Fibroblast of lung (primary cell): ENCODE measurements at regions not wholly inside any gene's neighbourhood (a gene's known extent, or its start where the extent isn't known, plus 50 kb on each side); places are given as distances from the start of the nearest gene placed in this dataset.

Experiments
- DNase-seq, 2 donors: peaks; one replicate each; pipeline versions ENCODE4 v3.0.0 to v3.0.0-alpha.2; 2010; ENCODE audit warnings: low read depth in 2 of 2
- H2AFZ ChIP-seq: 2 replicates; pipeline ENCODE4 v1.5.1; 2012; ENCODE audit warnings: low read length, control low read depth, inconsistent platforms
- H3K27ac ChIP-seq: 2 replicates; pipeline ENCODE4 v1.5.1; 2011; ENCODE audit warnings: low read length, control low read depth; ENCODE audit not compliant: insufficient read depth
- H3K27me3 ChIP-seq: 2 replicates; pipeline ENCODE4 v1.5.1; 2011; ENCODE audit warnings: mild to moderate bottlenecking, low read length; ENCODE audit not compliant: control insufficient read depth, insufficient read depth
- H3K36me3 ChIP-seq: 2 replicates; pipeline ENCODE4 v1.5.1; 2011; ENCODE audit warnings: low read length; ENCODE audit not compliant: control insufficient read depth, insufficient read depth
- H3K4me1 ChIP-seq: 2 replicates; pipeline ENCODE4 v1.5.1; 2011; ENCODE audit warnings: low read length; ENCODE audit not compliant: control insufficient read depth, insufficient read depth; ENCODE audit errors: extremely low read depth
- H3K4me2 ChIP-seq: 2 replicates; pipeline ENCODE4 v1.5.1; 2011; ENCODE audit warnings: low read length, control low read depth; ENCODE audit not compliant: insufficient read depth; ENCODE audit errors: extremely low read depth
- H3K4me3 ChIP-seq, 4 experiments: fragments of 200-600 bp in 1 of 4; sonication (generic) in 1 of 4; replicated peaks in 1 of 4; 2 replicates each; pipeline ENCODE4 v1.5.1; 2011 to 2016; ENCODE audit warnings: low read length in 4 of 4, low read depth in 3 of 4, mild to moderate bottlenecking in 3 of 4, control low read depth in 2 of 4, inconsistent platforms in 1 of 4, mixed read lengths in 1 of 4; ENCODE audit not compliant: insufficient read depth in 1 of 4; ENCODE audit errors: control extremely low read depth in 1 of 4
- H3K79me2 ChIP-seq: 2 replicates; pipeline ENCODE4 v1.5.1; 2012; ENCODE audit warnings: mild to moderate bottlenecking, low read length, inconsistent platforms; ENCODE audit not compliant: control insufficient read depth, insufficient read depth
- H3K9ac ChIP-seq: 2 replicates; pipeline ENCODE4 v1.5.1; 2011; ENCODE audit warnings: mild to moderate bottlenecking, low read length, control low read depth; ENCODE audit not compliant: insufficient read depth
- H3K9me3 ChIP-seq: 2 replicates; pipeline ENCODE4 v1.5.1; 2012; ENCODE audit warnings: low read depth, low read length; ENCODE audit not compliant: control insufficient read depth, insufficient read depth
- H4K20me1 ChIP-seq: 2 replicates; pipeline ENCODE4 v1.5.1; 2011; ENCODE audit warnings: low read length; ENCODE audit not compliant: control insufficient read depth, insufficient read depth; ENCODE audit errors: extremely low read depth
- CTCF ChIP-seq, 2 donors: IDR thresholded peaks in 1 of 2; conservative IDR thresholded peaks in 1 of 2; 1 replicate in 1 of 2; 2 replicates in 1 of 2; pipeline ENCODE4 v1.5.1; 2011 to 2012; ENCODE audit warnings: low read length in 2 of 2, control low read depth in 1 of 2, inconsistent platforms in 1 of 2, low read depth in 1 of 2, mild to moderate bottlenecking in 1 of 2
- EZH2 ChIP-seq: IDR thresholded peaks from 2 replicates; pipeline ENCODE4 v1.5.1; 2012; ENCODE audit warnings: low read length, control low read depth, mild to moderate bottlenecking; ENCODE audit errors: missing control alignments

GRCh38 chr14:81982046-81982445 is 448.4 kb upstream of the SEL1L start:
- H3K36me3 ChIP-seq = no peaks in the 10 kb centered on the region
- H3K27ac ChIP-seq = no peak overlapping the region
- TF ChIP-seq CTCF (conservative IDR thresholded peaks at IDR 0.05 in 1 of 2, IDR thresholded peaks at IDR 0.05 in 1 of 2; ENCODE audit: low read depth in 1 of 2, low read length in 2 of 2) (no peak), EZH2 (no peak)
- H2AFZ ChIP-seq = no peak overlapping the region
- H3K4me2 ChIP-seq = no peak overlapping the region
- no peaks in the 10 kb centered on the region for H3K4me1 ChIP-seq
- DNase-seq = no peak
- no peak overlapping the region for H3K4me3 ChIP-seq
- no peaks in the 10 kb centered on the region for H3K9me3 ChIP-seq
- no peaks in the 10 kb centered on the region for H3K79me2 ChIP-seq
- H3K27me3 ChIP-seq = no peaks in the 10 kb centered on the region
- H3K9ac ChIP-seq = no peak overlapping the region
- H4K20me1 ChIP-seq = no peaks in the 10 kb centered on the region

- no peaks in the 10 kb centered on the region for H3K79me2 ChIP-seq
- TF ChIP-seq EZH2 (no peak), CTCF (conservative IDR thresholded peaks at IDR 0.05 in 1 of 2, IDR thresholded peaks at IDR 0.05 in 1 of 2; ENCODE audit: low read depth in 1 of 2, low read length in 2 of 2) (no peak)
- no peaks in the 10 kb centered on the region for H3K9me3 ChIP-seq
- H3K9ac ChIP-seq = no peak overlapping the region
- H3K27ac ChIP-seq = no peak overlapping the region
- no peak for DNase-seq
- no peaks in the 10 kb centered on the region for H3K4me1 ChIP-seq
- H3K36me3 ChIP-seq = no peaks in the 10 kb centered on the region
- H3K4me2 ChIP-seq = no peak overlapping the region
- no peaks in the 10 kb centered on the region for H3K27me3 ChIP-seq
- no peak overlapping the region for H3K4me3 ChIP-seq
- H4K20me1 ChIP-seq = no peaks in the 10 kb centered on the region
- H2AFZ ChIP-seq = no peak overlapping the region
Measured at GRCh38 chr14:81986005-81986404, 452.4 kb upstream of the SEL1L start.

- no peak overlapping the region for H3K9ac ChIP-seq
- H2AFZ ChIP-seq = no peak overlapping the region
- H3K9me3 ChIP-seq = no peaks in the 10 kb centered on the region
- H3K27me3 ChIP-seq = no peaks in the 10 kb centered on the region
- no peaks in the 10 kb centered on the region for H3K4me1 ChIP-seq
- H3K36me3 ChIP-seq = no peaks in the 10 kb centered on the region
- no peak overlapping the region for H3K4me2 ChIP-seq
- DNase-seq = no peak
- H3K4me3 ChIP-seq = no peak overlapping the region
- no peak for TF ChIP-seq EZH2
- TF ChIP-seq CTCF (conservative IDR thresholded peaks at IDR 0.05 in 1 of 2, IDR thresholded peaks at IDR 0.05 in 1 of 2; ENCODE audit: low read depth in 1 of 2, low read length in 2 of 2) = no peak
- no peak overlapping the region for H3K27ac ChIP-seq
- H3K79me2 ChIP-seq = no peaks in the 10 kb centered on the region
- no peaks in the 10 kb centered on the region for H4K20me1 ChIP-seq
Measured at GRCh38 chr14:81989211-81989610, 455.6 kb upstream of the SEL1L start.
